HG03342 (cell line): ENCODE measurements at regions not wholly inside any gene's neighbourhood (a gene's known extent, or its start where the extent isn't known, plus 50 kb on each side); places are given as distances from the start of the nearest gene placed in this dataset.
A peak's percentile ranks its signal among the peaks of the same experiment; 100 is the strongest.

Experiments
- ATAC-seq: cut with Tn5 transposase; IDR thresholded peaks from one replicate; pipeline ENCODE4 v1.9.1; 2021; ENCODE audit warnings: mild to moderate bottlenecking, moderate library complexity; ENCODE audit not compliant: unreplicated experiment

GRCh38 chr2:219692521-219692920 lies 65.1 kb downstream of the SLC4A3 start:
- ATAC-seq = no peak

- ATAC-seq = no peak
These were observed 67.8 kb downstream of the SLC4A3 start for GRCh38 chr2:219695145-219695709.

- no peak for ATAC-seq
These were observed 70.6 kb downstream of the SLC4A3 start for GRCh38 chr2:219697811-219698747.

GRCh38 chr2:219698748-219699439 lies 71.5 kb downstream of the SLC4A3 start:
- no peak for ATAC-seq

- ATAC-seq = no peak
These were observed 72.0 kb downstream of the SLC4A3 start for GRCh38 chr2:219699440-219699821.

GRCh38 chr2:219701847-219702634 lies 74.6 kb downstream of the SLC4A3 start:
- no peak for ATAC-seq

- no peak for ATAC-seq
These were observed 75.5 kb downstream of the SLC4A3 start for GRCh38 chr2:219702796-219703545.

- ATAC-seq = no peak
These were observed 77.4 kb downstream of the SLC4A3 start for GRCh38 chr2:219704878-219705277.

- ATAC-seq = no peak
These were observed 79.4 kb downstream of the SLC4A3 start for GRCh38 chr2:219706823-219707281.

- no peak for ATAC-seq
These were observed 80.3 kb downstream of the SLC4A3 start for GRCh38 chr2:219707496-219708285.

GRCh38 chr2:219709331-219709761 lies 81.9 kb downstream of the SLC4A3 start:
- no peak for ATAC-seq

GRCh38 chr2:219713110-219713509 lies 85.7 kb downstream of the SLC4A3 start:
- peak; percentile 81 for ATAC-seq

- ATAC-seq = no peak
These were observed 87.4 kb downstream of the SLC4A3 start for GRCh38 chr2:219714681-219715400.

- ATAC-seq = no peak
These were observed 90.6 kb downstream of the SLC4A3 start for GRCh38 chr2:219718066-219718465.

- ATAC-seq = no peak
These were observed 92.1 kb downstream of the SLC4A3 start for GRCh38 chr2:219719521-219719920.

- no peak for ATAC-seq
These were observed 93.5 kb downstream of the SLC4A3 start for GRCh38 chr2:219720956-219721355.

GRCh38 chr2:219722276-219722879 lies 94.9 kb downstream of the SLC4A3 start:
- ATAC-seq = no peak

GRCh38 chr2:219723311-219723710 lies 95.9 kb downstream of the SLC4A3 start:
- ATAC-seq = no peak
